GM18951 (cell line): ENCODE measurements at regions not wholly inside any gene's neighbourhood (a gene's known extent, or its start where the extent isn't known, plus 50 kb on each side); places are given as distances from the start of the nearest gene placed in this dataset.
"Not testable (repeated sequence)": the region's sequence is repeated elsewhere in the genome, so short reads cannot be mapped to it uniquely, and the experiment has no call there.

ENCODE experiments used
- POLR2A ChIP-seq: IDR thresholded peaks from 4 replicates; pipeline ENCODE4 v1.6.1; 2011; ENCODE audit warnings: mild to moderate bottlenecking; ENCODE audit not compliant: insufficient read length, insufficient read depth; ENCODE audit errors: extremely low read depth
- in situ Hi-C: fragments of 300-500 bp; cut with MboI; formaldehyde crosslinking; loops from one replicate; pipeline ENCODE4 v1.12.0; 2022; ENCODE audit warnings: low sequenced_read_pairs, mixed read lengths, inconsistent platforms; ENCODE audit not compliant: unreplicated experiment

DNA sequence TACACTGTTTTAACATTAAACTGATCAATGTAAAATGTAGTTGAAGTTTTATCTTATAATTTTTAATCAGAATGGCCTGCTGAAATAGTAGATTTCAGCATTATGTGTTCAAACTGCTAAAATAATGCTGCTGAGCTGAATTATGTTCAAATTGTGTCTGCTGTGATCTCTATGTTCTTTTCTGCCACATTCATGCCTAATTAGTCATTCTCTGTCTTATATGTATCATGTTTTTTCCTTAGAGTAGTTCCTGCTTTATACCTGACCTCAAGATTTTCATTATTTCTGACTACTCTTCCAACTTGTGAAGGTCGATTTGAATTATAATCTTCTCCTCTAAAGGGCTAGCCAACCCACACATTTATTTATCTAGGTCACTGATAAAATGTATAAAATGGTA lies 476.7 kb upstream of the EPHA7 start:
- in situ Hi-C loops, result no loop called here

DNA sequence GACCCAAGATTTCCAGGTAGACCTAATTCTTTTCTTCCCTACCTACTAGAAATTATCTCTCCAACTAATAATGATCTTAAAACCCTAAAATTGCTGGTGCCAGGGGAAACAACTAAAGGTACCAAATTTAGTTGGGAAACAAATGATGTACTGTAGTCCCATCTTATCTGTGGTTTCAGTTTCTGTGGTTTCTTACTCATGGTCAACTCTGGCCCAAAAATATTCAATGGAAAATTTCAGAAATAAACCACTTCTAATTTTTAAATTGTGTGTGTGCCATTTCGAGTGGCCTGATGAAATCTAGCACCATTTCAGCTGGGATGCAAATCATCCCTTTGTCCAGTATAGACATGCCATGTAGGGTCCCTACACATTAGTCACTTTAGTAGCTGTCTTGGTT lies 475.2 kb upstream of the EPHA7 start:
- in situ Hi-C loops, result no loop called here
- no peak for TF ChIP-seq POLR2A

More for the DNA sequence above, 476.7 kb upstream of the EPHA7 start:
- TF ChIP-seq POLR2A, result no peak

DNA sequence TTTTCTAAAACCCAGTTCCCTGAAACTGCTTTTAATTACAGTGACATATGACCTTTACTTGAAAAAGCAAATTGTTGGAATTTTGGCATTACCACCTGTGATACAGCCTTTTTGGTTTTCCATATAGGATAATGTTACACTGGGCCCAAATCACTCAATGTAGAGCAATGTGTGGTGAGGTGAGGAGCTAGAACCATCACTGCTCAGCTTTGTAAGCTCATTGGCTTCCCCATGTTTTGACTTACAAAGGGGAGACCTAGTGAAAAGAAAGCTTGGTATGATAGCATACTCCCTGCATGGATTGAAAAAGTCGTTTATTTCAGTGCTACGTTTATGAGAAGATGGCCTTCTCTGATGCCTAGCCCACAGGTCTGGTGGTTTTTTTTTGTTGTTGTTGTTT lies 470.4 kb upstream of the EPHA7 start:
- TF ChIP-seq POLR2A, result no peak
- in situ Hi-C loops, result no loop called here

DNA sequence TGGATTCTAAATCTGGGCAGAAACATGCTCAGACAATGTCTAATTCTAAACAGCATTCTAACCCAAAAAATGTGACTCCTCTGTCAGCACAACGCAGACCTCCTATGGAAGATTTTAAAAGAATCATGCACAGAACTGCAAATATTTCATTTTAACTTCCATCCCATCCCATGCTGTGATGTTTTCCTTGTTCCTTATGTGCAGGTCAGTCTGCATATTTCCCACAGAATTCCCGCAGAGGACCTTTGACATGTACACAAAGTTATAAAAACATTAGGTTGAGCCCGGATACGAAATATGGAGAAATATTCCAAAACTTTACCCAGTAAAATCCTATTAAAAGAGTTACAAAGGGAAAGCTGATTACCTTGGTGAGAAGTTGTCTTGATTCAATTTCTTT lies 467.1 kb upstream of the EPHA7 start:
- no peak for TF ChIP-seq POLR2A
- in situ Hi-C loops, result no loop called here

DNA sequence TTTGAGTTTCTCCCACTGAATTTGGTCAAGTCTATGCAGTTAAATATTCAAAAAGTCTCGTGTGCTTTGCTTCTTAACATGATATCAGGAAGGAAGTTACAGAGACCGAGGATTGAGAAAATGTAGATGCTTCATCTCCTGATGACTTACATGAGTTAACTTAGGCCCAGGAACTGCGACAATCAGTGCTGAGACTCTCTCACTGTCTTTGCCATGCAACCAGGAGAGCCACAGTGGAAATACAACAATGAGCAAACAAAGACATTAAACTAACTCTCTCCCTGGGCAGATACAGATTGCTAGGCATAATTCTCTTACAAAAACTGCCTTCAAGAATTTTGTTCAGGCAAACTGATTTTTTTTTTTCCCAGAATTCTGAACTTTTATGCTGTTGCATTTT lies 440.6 kb upstream of the EPHA7 start:
- in situ Hi-C loops, result no loop called here
- TF ChIP-seq POLR2A, result no peak

- TF ChIP-seq POLR2A, result no peak
- in situ Hi-C loops, result no loop called here
Observed at GRCh38 chr6:93858213-93858612, 438.9 kb upstream of the EPHA7 start.

GRCh38 chr6:93849857-93850256 lies 430.5 kb upstream of the EPHA7 start:
- TF ChIP-seq POLR2A, result no peak
- in situ Hi-C loops, result no loop called here

GRCh38 chr6:93848031-93848742 lies 428.8 kb upstream of the EPHA7 start:
- in situ Hi-C loops, result no loop called here
- no peak for TF ChIP-seq POLR2A

- TF ChIP-seq POLR2A, result no peak
- in situ Hi-C loops, result no loop called here
Observed at GRCh38 chr6:93842178-93842577, 422.8 kb upstream of the EPHA7 start.

DNA sequence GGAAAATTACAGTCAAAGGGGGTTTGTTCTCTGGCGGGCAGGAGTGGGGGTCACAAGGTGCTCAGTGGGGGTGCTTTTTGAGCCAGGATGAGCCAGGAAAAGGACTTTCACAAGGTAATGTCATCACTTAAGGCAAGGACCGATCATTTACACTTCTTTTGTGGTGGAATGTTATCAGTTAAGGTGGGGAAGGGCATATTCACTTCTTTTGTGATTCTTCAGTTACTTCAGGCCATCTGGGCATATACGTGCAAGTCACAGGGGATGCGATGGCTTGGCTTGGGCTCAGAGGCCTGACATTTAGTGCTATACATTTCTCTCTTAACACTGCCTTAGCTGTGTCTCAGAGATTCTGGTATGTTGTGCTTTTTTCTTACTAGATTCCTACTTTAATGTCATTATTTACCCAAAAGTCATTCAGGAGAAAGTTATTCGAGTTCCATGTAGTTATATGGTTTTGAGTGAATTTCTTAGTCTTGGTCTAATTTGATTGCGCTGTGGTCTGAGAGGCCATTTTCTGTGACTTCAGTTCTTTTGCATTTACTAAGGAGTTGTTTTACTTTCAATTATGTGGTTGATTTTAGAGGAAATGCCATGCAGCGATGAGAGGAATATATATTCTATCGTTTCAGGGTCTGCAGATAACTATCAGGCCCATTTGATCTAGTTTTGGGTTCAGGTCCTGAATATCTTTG lies 416.2 kb upstream of the EPHA7 start:
- in situ Hi-C loops, result not testable (repeated sequence)

DNA sequence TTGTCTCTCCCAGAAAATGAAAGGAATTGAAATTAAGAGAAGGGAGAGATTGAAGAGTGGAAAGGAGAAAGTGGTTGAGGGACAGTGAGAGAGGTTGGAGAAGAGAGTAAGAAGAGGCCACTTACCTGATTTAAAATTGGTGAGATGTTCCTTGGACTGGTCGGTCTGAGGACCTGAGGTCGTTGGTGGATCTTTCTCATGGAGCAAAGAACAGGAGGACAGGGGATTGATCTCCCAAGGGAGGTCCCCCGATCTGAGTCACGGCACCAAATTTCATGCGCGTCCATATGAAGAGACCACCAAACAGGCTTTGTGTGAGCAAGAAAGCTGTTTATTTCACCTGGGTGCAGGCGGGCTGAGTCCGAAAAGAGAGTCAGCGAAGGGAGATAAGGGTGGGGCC lies 415.7 kb upstream of the EPHA7 start:
- in situ Hi-C loops, result not testable (repeated sequence)

DNA sequence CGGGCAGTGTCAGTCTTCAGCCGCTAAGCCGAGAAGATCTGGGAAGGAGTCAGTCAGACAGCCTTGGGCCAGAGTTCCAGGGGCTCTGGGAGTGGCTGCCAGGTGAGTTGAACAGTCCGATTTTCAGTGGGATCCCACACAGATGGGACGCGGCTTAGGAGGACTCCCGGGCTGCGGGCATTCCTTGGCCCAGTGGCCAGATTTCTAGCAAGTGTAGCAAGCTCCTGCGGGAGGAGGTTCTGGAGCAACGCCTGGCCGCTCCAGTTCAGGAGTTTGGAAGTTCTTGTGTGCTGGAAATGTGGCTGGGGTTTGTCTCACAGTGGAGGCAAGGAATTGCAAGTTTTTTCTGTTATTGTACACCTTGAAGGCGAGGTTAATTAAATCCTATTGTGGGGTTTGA lies 414.0 kb upstream of the EPHA7 start:
- in situ Hi-C loops, result not testable (repeated sequence)

GRCh38 chr6:93829757-93830156 lies 410.4 kb upstream of the EPHA7 start:
- in situ Hi-C loops, result not testable (repeated sequence)

- in situ Hi-C loops, result no loop called here
- no peak for TF ChIP-seq POLR2A
Observed at GRCh38 chr6:93829009-93829408, 409.6 kb upstream of the EPHA7 start.

DNA sequence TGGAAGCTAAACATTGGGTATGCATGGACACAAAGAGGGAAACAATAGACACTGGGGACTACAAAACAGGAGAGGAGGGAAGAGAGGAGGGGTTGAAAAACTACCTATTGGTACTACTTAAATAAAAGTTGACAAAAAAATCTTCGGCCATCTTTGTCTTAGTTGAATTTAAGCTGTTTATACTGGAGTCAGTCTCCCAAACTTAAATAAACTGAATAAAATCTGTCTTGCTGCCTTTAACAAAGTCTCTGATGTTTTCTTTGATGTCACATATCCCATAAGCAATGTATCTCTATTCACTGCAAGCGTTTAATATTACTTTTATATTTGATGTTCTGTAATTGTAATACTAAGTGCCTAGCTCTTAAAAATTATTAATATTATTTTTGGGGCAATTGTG lies 409.2 kb upstream of the EPHA7 start:
- in situ Hi-C loops, result no loop called here
- TF ChIP-seq POLR2A, result no peak
